Dermis microvascular lymphatic vessel endothelial cell (primary cell): ENCODE measurements at regions not wholly inside any gene's neighbourhood (a gene's known extent, or its start where the extent isn't known, plus 50 kb on each side); places are given as distances from the start of the nearest gene placed in this dataset.

Source experiments
- DNase-seq, 2 donors: peaks; one replicate each; pipeline versions ENCODE4 v3.0.0 to v3.0.0-alpha.2; 2010; ENCODE audit warnings: low read depth in 2 of 2

- DNase-seq, result peak in 1 of 2 donors; percentile 17
These were observed 104.5 kb upstream of the TAF1B start for GRCh38 chr2:9738535-9739496.

GRCh38 chr2:9739531-9739964, 103.7 kb upstream of the TAF1B start:
- peak in 1 of 2 donors; percentile 29 for DNase-seq

- DNase-seq, result no peak
These were observed 102.7 kb upstream of the TAF1B start for GRCh38 chr2:9740382-9741073.

- no peak for DNase-seq
These were observed 102.2 kb upstream of the TAF1B start for GRCh38 chr2:9741110-9741509.

- no peak for DNase-seq
These were observed 100.7 kb upstream of the TAF1B start for GRCh38 chr2:9742601-9743000.

GRCh38 chr2:9744256-9745004, 98.8 kb upstream of the TAF1B start:
- DNase-seq, result no peak

- no peak for DNase-seq
These were observed 97.9 kb upstream of the TAF1B start for GRCh38 chr2:9745153-9745899.

GRCh38 chr2:9747396-9747795, 95.9 kb upstream of the TAF1B start:
- no peak for DNase-seq

GRCh38 chr2:9748577-9748976, 94.7 kb upstream of the TAF1B start:
- no peak for DNase-seq

GRCh38 chr2:9749546-9750223, 93.6 kb upstream of the TAF1B start:
- no peak for DNase-seq

GRCh38 chr2:9750224-9751215, 92.8 kb upstream of the TAF1B start:
- DNase-seq, result no peak

GRCh38 chr2:9751831-9752230, 91.4 kb upstream of the TAF1B start:
- DNase-seq, result no peak

GRCh38 chr2:9752441-9753275, 90.6 kb upstream of the TAF1B start:
- DNase-seq, result peak in 1 of 2 donors; percentile 5

GRCh38 chr2:9753276-9753600, 90.0 kb upstream of the TAF1B start:
- peak; percentile 36 to 88 for DNase-seq

GRCh38 chr2:9753665-9754531, 89.4 kb upstream of the TAF1B start:
- no peak for DNase-seq

- DNase-seq, result no peak
These were observed 88.8 kb upstream of the TAF1B start for GRCh38 chr2:9754532-9754887.

- no peak for DNase-seq
These were observed 88.3 kb upstream of the TAF1B start for GRCh38 chr2:9755008-9755407.

GRCh38 chr2:9755638-9756037, 87.6 kb upstream of the TAF1B start:
- no peak for DNase-seq
